T-cell (primary cell): ENCODE measurements at regions not wholly inside any gene's neighbourhood (a gene's known extent, or its start where the extent isn't known, plus 50 kb on each side); places are given as distances from the start of the nearest gene placed in this dataset.

Experiments
- ATAC-seq, 4 experiments: fragments of 200-7000 bp in 3 of 4; fragments of 150-1000 bp in 1 of 4; cut with Tn5 transposase; replicated peaks in 1 of 4; 1 replicate in 3 of 4; 2 replicates in 1 of 4; pipeline ENCODE4 v1.10.0; 2021; ENCODE audit warnings: moderate library complexity in 3 of 4, mild to moderate bottlenecking in 2 of 4, moderate number of reproducible peaks in 1 of 4
- CTCF ChIA-PET, 2 donors: fragments of 300-600 bp; sonication (Branson Sonifier 250); formaldehyde crosslinking; loops; one replicate each; lab custom pipeline; 2022; ENCODE audit warnings: antibody characterized with exemption in 2 of 2; lab: Charles Lee
- POLR2A ChIA-PET, 2 donors: fragments of 300-600 bp; sonication (Branson Sonifier 250); formaldehyde crosslinking; loops; one replicate each; lab custom pipeline; 2022; ENCODE audit warnings: antibody characterized with exemption in 2 of 2; lab: Charles Lee
- DNase-seq, 35 experiments: peaks; one replicate each; pipeline versions ENCODE4 v3.0.0 to v3.0.0-alpha.2; 2013 to 2023
- H3K27ac ChIP-seq: one replicate; pipeline ENCODE4 v1.5.1; 2013; ENCODE audit warnings: low read length
- H3K27me3 ChIP-seq, 2 experiments: replicated peaks in 1 of 2; 1 replicate in 1 of 2; 2 replicates in 1 of 2; pipeline versions ENCODE4 v1.6.1 to v1.7.0; 2013; ENCODE audit warnings: low read length in 1 of 2, mixed read lengths in 1 of 2; ENCODE audit not compliant: control insufficient read depth in 2 of 2, insufficient read depth in 2 of 2; ENCODE audit errors: extremely low read depth in 1 of 2
- H3K36me3 ChIP-seq, 2 donors: 1 replicate in 1 of 2; 2 replicates in 1 of 2; pipeline versions ENCODE4 v1.6.1 to v1.7.0; 2013; ENCODE audit warnings: low read length in 1 of 2; ENCODE audit not compliant: control insufficient read depth in 2 of 2, insufficient read depth in 1 of 2; ENCODE audit errors: extremely low read depth in 1 of 2
- H3K4me1 ChIP-seq, 2 experiments: 1 replicate in 1 of 2; 2 replicates in 1 of 2; pipeline versions ENCODE4 v1.6.1 to v1.7.0; 2013; ENCODE audit warnings: low read length in 2 of 2, mixed read lengths in 1 of 2; ENCODE audit not compliant: insufficient read depth in 2 of 2, control insufficient read depth in 1 of 2; ENCODE audit errors: extremely low read depth in 1 of 2
- H3K4me3 ChIP-seq, 2 donors: 1 replicate in 1 of 2; 2 replicates in 1 of 2; pipeline versions ENCODE4 v1.5.1 to v1.7.0; 2013; ENCODE audit warnings: mild to moderate bottlenecking in 2 of 2, low read length in 1 of 2, moderate library complexity in 1 of 2; ENCODE audit not compliant: control insufficient read depth in 1 of 2; ENCODE audit errors: extremely low read depth in 1 of 2
- H3K9me3 ChIP-seq: 2 replicates; pipeline ENCODE4 v1.7.0; 2013
- H3K27ac Mint-ChIP-seq, 2 donors: one replicate each; pipeline ENCODE4 v1.8.0; 2020 to 2021; ENCODE audit warnings: mild to moderate bottlenecking in 2 of 2, mixed read lengths in 2 of 2
- H3K27me3 Mint-ChIP-seq, 2 donors: one replicate each; pipeline ENCODE4 v1.8.0; 2021 to 2022; ENCODE audit warnings: mixed read lengths in 2 of 2
- H3K36me3 Mint-ChIP-seq: one replicate; pipeline ENCODE4 v1.8.0; 2021; ENCODE audit warnings: mixed read lengths
- H3K4me1 Mint-ChIP-seq, 3 donors: one replicate each; pipeline ENCODE4 v1.8.0; 2020 to 2022; ENCODE audit warnings: mixed read lengths in 3 of 3, mild to moderate bottlenecking in 1 of 3
- H3K4me3 Mint-ChIP-seq, 3 donors: one replicate each; pipeline ENCODE4 v1.8.0; 2020 to 2022; ENCODE audit warnings: mild to moderate bottlenecking in 3 of 3, mixed read lengths in 3 of 3, moderate library complexity in 3 of 3
- H3K9me3 Mint-ChIP-seq, 3 donors: one replicate each; pipeline ENCODE4 v1.8.0; 2020 to 2022; ENCODE audit warnings: mixed read lengths in 3 of 3
- WGBS: methylation state at CpG from one replicate; pipeline ENCODE4 v1.1.5; 2013; ENCODE audit warnings: missing lambda C conversion rate; ENCODE audit not compliant: insufficient coverage; 5-methylcytosine and 5-hydroxymethylcytosine counted together

- ATAC-seq (no peak), DNase-seq (no peak)
- ChIA-PET CTCF (no interaction called here), POLR2A (no interaction called here)
- H3K27me3 ChIP-seq: no peaks in the 10 kb centered on the region
- no peak overlapping the region for H3K27ac ChIP-seq
- H3K9me3 ChIP-seq: no peaks in the 10 kb centered on the region
- no peak overlapping the region for H3K4me3 Mint-ChIP-seq
- H3K4me1 Mint-ChIP-seq: no peaks in the 10 kb centered on the region
- H3K27ac Mint-ChIP-seq: no peak overlapping the region
- H3K36me3 Mint-ChIP-seq: no peaks in the 10 kb centered on the region
- H3K27me3 Mint-ChIP-seq: peaks cover 4 to 12% of the 10 kb centered on the region in 2 donors
- H3K4me3 ChIP-seq: no peak overlapping the region
- H3K36me3 ChIP-seq: no peaks in the 10 kb centered on the region
- peaks cover 0 to under 1% (median 0%) of the 10 kb centered on the region in 3 donors for H3K9me3 Mint-ChIP-seq
- 79% methylated on average over 2 of the region's 3 CpGs for WGBS
- H3K4me1 ChIP-seq: no peaks in the 10 kb centered on the region
Measured at GRCh38 chr2:41920181-41920580, 127.6 kb upstream of the PKDCC start.

DNA sequence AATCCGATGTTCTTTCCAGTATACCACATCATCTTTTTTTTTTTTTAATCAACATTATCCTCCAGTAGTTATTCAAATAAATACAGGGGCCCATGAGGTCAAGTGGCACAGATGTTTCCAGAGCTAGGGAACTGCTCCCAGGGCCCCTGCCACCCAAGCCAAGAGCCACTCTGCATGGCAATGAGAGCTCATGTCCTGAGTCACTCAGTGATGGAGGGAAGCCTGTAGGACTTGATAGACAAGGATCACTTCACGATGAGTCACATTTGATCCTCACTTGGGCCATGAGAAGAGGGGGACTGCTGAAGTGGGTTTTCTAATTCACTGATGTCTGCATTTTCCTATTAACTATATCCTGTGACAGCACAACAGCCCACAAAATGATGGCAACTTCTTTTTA is 127.0 kb upstream of the PKDCC start:
- no peaks in the 10 kb centered on the region for H3K27me3 ChIP-seq
- H3K4me3 ChIP-seq: no peak overlapping the region
- H3K4me1 Mint-ChIP-seq: no peaks in the 10 kb centered on the region
- peaks cover 4 to 12% of the 10 kb centered on the region in 2 donors for H3K27me3 Mint-ChIP-seq
- ChIA-PET POLR2A (no interaction called here), CTCF (no interaction called here)
- peaks cover 0 to 4% (median 2%) of the 10 kb centered on the region in 3 donors for H3K9me3 Mint-ChIP-seq
- no peak overlapping the region for H3K4me3 Mint-ChIP-seq
- H3K36me3 ChIP-seq: no peaks in the 10 kb centered on the region
- H3K9me3 ChIP-seq: no peaks in the 10 kb centered on the region
- whole genome bisulfite sequencing: no CpG with 5 or more reads among the region's 2 CpGs
- H3K27ac Mint-ChIP-seq: no peak overlapping the region
- no peaks in the 10 kb centered on the region for H3K36me3 Mint-ChIP-seq
- no peaks in the 10 kb centered on the region for H3K4me1 ChIP-seq
- no peak overlapping the region for H3K27ac ChIP-seq
- ATAC-seq: no peak
- no peak for DNase-seq

- Mint-ChIP-seq H3K4me1 (no peaks in the 10 kb centered on the region), H3K27me3 (peaks cover 0 to 3% of the 10 kb centered on the region in 2 donors), H3K36me3 (no peaks in the 10 kb centered on the region), H3K9me3 (peaks cover 0 to 4% (median 2%) of the 10 kb centered on the region in 3 donors), H3K4me3 (no peak overlapping the region), H3K27ac (no peak overlapping the region)
- Histone ChIP-seq H3K36me3 (no peaks in the 10 kb centered on the region), H3K4me1 (no peaks in the 10 kb centered on the region), H3K27me3 (peaks cover 0 to 3% of the 10 kb centered on the region in 2 experiments), H3K27ac (no peak overlapping the region), H3K4me3 (no peak overlapping the region), H3K9me3 (no peaks in the 10 kb centered on the region)
- no peak for ATAC-seq
- DNase-seq: no peak
- 0% methylated on average over 1 of the region's 5 CpGs for WGBS
- ChIA-PET POLR2A (no interaction called here), CTCF (no interaction called here)
Measured at GRCh38 chr2:41922177-41922576, 125.6 kb upstream of the PKDCC start.

- DNase-seq: no peak
- Mint-ChIP-seq H3K4me1 (no peaks in the 10 kb centered on the region), H3K9me3 (peaks cover 0 to 4% (median 2%) of the 10 kb centered on the region in 3 donors), H3K27ac (no peak overlapping the region), H3K4me3 (no peak overlapping the region), H3K36me3 (no peaks in the 10 kb centered on the region), H3K27me3 (peaks cover 0 to 3% of the 10 kb centered on the region in 2 donors)
- Histone ChIP-seq H3K36me3 (no peaks in the 10 kb centered on the region), H3K27ac (no peak overlapping the region), H3K9me3 (no peaks in the 10 kb centered on the region), H3K27me3 (peaks cover 0 to 3% of the 10 kb centered on the region in 2 experiments), H3K4me1 (no peaks in the 10 kb centered on the region), H3K4me3 (no peak overlapping the region)
- CTCF ChIA-PET: no interaction called here
- no peak for ATAC-seq
- POLR2A ChIA-PET: no interaction called here
- 70% methylated on average over 8 of the region's 9 CpGs for WGBS
Measured at GRCh38 chr2:41923156-41923786, 124.5 kb upstream of the PKDCC start.

GRCh38 chr2:41924024-41924423 is 123.8 kb upstream of the PKDCC start:
- CTCF ChIA-PET: no interaction called here
- H3K4me3 Mint-ChIP-seq: no peak overlapping the region

GRCh38 chr2:41924709-41925408 is 123.0 kb upstream of the PKDCC start:
- POLR2A ChIA-PET: no interaction called here
- Mint-ChIP-seq H3K36me3 (no peaks in the 10 kb centered on the region), H3K27me3 (peaks cover 0 to 3% of the 10 kb centered on the region in 2 donors), H3K9me3 (peaks cover 0 to 4% (median 2%) of the 10 kb centered on the region in 3 donors), H3K4me3 (no peak overlapping the region), H3K27ac (no peak overlapping the region), H3K4me1 (no peaks in the 10 kb centered on the region)
- WGBS: 17% methylated on average over 1 of the region's 4 CpGs
- H3K36me3 ChIP-seq: no peaks in the 10 kb centered on the region
- ATAC-seq: no peak
- no peak overlapping the region for H3K27ac ChIP-seq
- peaks cover 0 to 3% of the 10 kb centered on the region in 2 experiments for H3K27me3 ChIP-seq
- H3K4me1 ChIP-seq: no peaks in the 10 kb centered on the region
- no peaks in the 10 kb centered on the region for H3K9me3 ChIP-seq
- DNase-seq: no peak
- H3K4me3 ChIP-seq: no peak overlapping the region
- CTCF ChIA-PET: no interaction called here

More at GRCh38 chr2:41924024-41924423, 123.8 kb upstream of the PKDCC start:
- ATAC-seq (no peak), DNase-seq (no peak)
- Histone ChIP-seq H3K4me1 (no peaks in the 10 kb centered on the region), H3K27ac (no peak overlapping the region), H3K36me3 (no peaks in the 10 kb centered on the region), H3K9me3 (no peaks in the 10 kb centered on the region), H3K27me3 (peaks cover 0 to 3% of the 10 kb centered on the region in 2 experiments), H3K4me3 (no peak overlapping the region)
- POLR2A ChIA-PET: no interaction called here
- WGBS: no CpG with 5 or more reads among the region's 5 CpGs
- Mint-ChIP-seq H3K36me3 (no peaks in the 10 kb centered on the region), H3K4me1 (no peaks in the 10 kb centered on the region), H3K27ac (no peak overlapping the region), H3K27me3 (peaks cover 0 to 3% of the 10 kb centered on the region in 2 donors), H3K9me3 (peaks cover 0 to 4% (median 2%) of the 10 kb centered on the region in 3 donors)
